ENCODE measurements at regions not wholly inside any gene's neighbourhood (a gene's known extent, or its start where the extent isn't known, plus 50 kb on each side); places are given as distances from the start of the nearest gene placed in this dataset.
A peak's percentile ranks its signal among the peaks of the same experiment; 100 is the strongest.

- no peak for DNase-seq
These were observed 283.1 kb upstream of the SPANXN4 start for GRCh38 chrX:142742581-142742980.

- DNase-seq = no peak
These were observed 292.4 kb upstream of the SPANXN4 start for GRCh38 chrX:142733327-142733726.

- no peak for DNase-seq
These were observed 313.9 kb upstream of the SPANXN4 start for GRCh38 chrX:142711796-142712290.

GRCh38 chrX:142702749-142703148 is 323.0 kb upstream of the SPANXN4 start:
- DNase-seq = no peak

GRCh38 chrX:142688256-142688655 is 337.5 kb upstream of the SPANXN4 start:
- no peak for DNase-seq

GRCh38 chrX:142686653-142687283 is 339.0 kb upstream of the SPANXN4 start:
- no peak for DNase-seq

GRCh38 chrX:142686206-142686605 is 339.5 kb upstream of the SPANXN4 start:
- no peak for DNase-seq

- peak in 1 of 56 donors; percentile 0 for DNase-seq
These were observed 345.7 kb upstream of the SPANXN4 start for GRCh38 chrX:142680038-142680437.

- no peak for DNase-seq
These were observed 354.7 kb upstream of the SPANXN4 start for GRCh38 chrX:142671036-142671435.

- DNase-seq = no peak
These were observed 362.2 kb upstream of the SPANXN4 start for GRCh38 chrX:142663330-142664095.

- DNase-seq = no peak
These were observed 364.0 kb upstream of the SPANXN4 start for GRCh38 chrX:142661696-142662095.

GRCh38 chrX:142655507-142655906 is 370.2 kb upstream of the SPANXN4 start:
- DNase-seq = no peak

GRCh38 chrX:142637206-142637605 is 388.5 kb upstream of the SPANXN4 start:
- DNase-seq = no peak

- no peak for DNase-seq
These were observed 409.1 kb upstream of the SPANXN4 start for GRCh38 chrX:142616636-142617035.

GRCh38 chrX:142613403-142613802 is 408.3 kb upstream of the MAGEC2 start:
- DNase-seq = no peak

GRCh38 chrX:142606629-142607028 is 401.5 kb upstream of the MAGEC2 start:
- DNase-seq = peak in 3 of 56 donors; percentile 0 to 15 (median 2)

GRCh38 chrX:142601792-142602191 is 396.7 kb upstream of the MAGEC2 start:
- no peak for DNase-seq

GRCh38 chrX:142593361-142593862 is 388.3 kb upstream of the MAGEC2 start:
- peak in 1 of 56 donors; percentile 0 for DNase-seq

GRCh38 chrX:142576615-142577014 is 371.5 kb upstream of the MAGEC2 start:
- DNase-seq = no peak

- no peak for DNase-seq
These were observed 344.8 kb upstream of the MAGEC2 start for GRCh38 chrX:142549923-142550322.

- no peak for DNase-seq
These were observed 300.7 kb upstream of the MAGEC2 start for GRCh38 chrX:142505839-142506238.

GRCh38 chrX:142503967-142504643 is 299.0 kb upstream of the MAGEC2 start:
- DNase-seq = no peak
